ENCODE measurements at regions not wholly inside any gene's neighbourhood (a gene's known extent, or its start where the extent isn't known, plus 50 kb on each side); places are given as distances from the start of the nearest gene placed in this dataset.

DNA sequence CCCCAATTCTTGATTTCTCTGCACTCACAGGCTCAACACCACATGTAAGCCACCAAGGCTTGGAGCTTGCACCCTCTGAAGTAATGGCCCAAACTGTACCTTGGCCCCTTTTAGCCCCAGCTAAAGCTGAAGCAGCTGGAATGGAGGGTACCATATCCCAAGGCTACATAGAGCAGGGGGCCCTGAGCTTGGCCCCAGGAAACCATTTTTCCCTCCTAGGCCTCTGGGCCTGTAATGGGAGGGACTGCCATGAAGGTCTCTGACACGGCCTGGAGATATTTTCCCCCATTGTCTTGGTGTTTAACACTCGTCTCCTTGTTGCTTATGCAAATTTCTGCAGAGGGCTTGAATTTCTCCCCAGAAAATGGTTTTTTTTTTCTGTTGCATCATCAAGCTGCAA is 69.7 kb downstream of the SKA1 start:
- peaks cover 17% of the 10 kb centered on the region for H3K9me3 ChIP-seq (replicated peaks)
- H3K27ac ChIP-seq (replicated peaks): no peak overlapping the region
- H3K4me3 ChIP-seq: no peak overlapping the region
- no peak for DNase-seq
- H3K4me1 ChIP-seq: no peaks in the 10 kb centered on the region
- intact Hi-C loops (cut with micrococcal nuclease): no loop called here
- H3K27me3 ChIP-seq (ENCODE audit: low read depth): no peaks in the 10 kb centered on the region
- H3K36me3 ChIP-seq: no peaks in the 10 kb centered on the region
- TF ChIP-seq, protein P1, sequence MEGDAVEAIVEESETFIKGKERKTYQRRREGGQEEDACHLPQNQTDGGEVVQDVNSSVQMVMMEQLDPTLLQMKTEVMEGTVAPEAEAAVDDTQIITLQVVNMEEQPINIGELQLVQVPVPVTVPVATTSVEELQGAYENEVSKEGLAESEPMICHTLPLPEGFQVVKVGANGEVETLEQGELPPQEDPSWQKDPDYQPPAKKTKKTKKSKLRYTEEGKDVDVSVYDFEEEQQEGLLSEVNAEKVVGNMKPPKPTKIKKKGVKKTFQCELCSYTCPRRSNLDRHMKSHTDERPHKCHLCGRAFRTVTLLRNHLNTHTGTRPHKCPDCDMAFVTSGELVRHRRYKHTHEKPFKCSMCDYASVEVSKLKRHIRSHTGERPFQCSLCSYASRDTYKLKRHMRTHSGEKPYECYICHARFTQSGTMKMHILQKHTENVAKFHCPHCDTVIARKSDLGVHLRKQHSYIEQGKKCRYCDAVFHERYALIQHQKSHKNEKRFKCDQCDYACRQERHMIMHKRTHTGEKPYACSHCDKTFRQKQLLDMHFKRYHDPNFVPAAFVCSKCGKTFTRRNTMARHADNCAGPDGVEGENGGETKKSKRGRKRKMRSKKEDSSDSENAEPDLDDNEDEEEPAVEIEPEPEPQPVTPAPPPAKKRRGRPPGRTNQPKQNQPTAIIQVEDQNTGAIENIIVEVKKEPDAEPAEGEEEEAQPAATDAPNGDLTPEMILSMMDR (IDR thresholded peaks at IDR 0.05; ENCODE audit: borderline replicate concordance): no peak

DNA sequence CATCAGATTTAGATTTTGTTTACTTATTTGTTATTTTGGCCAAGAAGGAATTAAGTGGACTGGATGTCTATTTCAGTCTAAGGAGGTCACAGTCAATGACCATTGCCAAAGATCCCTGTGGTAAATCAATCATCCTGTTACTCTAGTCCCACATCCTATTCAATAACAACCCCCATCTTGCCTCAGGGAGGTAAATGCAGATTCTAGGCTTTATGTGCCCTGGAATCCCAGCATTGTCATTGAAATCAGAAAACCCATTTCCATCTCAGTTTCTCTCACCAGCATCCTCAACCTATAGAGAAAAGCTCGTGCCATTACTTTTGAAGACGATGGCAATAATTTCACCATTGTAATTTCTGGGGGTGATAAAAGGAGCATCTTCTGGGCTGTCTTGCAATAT is 71.8 kb downstream of the SKA1 start:
- TF ChIP-seq, protein P1 (IDR thresholded peaks at IDR 0.05; ENCODE audit: borderline replicate concordance): no peak
- Histone ChIP-seq H3K4me1 (no peaks in the 10 kb centered on the region), H3K4me3 (no peak overlapping the region), H3K27me3 (ENCODE audit: low read depth) (no peaks in the 10 kb centered on the region), H3K27ac (replicated peaks) (no peak overlapping the region), H3K9me3 (replicated peaks) (peaks cover 17% of the 10 kb centered on the region), H3K36me3 (no peaks in the 10 kb centered on the region)
- intact Hi-C loops (cut with micrococcal nuclease): no loop called here
- DNase-seq: no peak

DNA sequence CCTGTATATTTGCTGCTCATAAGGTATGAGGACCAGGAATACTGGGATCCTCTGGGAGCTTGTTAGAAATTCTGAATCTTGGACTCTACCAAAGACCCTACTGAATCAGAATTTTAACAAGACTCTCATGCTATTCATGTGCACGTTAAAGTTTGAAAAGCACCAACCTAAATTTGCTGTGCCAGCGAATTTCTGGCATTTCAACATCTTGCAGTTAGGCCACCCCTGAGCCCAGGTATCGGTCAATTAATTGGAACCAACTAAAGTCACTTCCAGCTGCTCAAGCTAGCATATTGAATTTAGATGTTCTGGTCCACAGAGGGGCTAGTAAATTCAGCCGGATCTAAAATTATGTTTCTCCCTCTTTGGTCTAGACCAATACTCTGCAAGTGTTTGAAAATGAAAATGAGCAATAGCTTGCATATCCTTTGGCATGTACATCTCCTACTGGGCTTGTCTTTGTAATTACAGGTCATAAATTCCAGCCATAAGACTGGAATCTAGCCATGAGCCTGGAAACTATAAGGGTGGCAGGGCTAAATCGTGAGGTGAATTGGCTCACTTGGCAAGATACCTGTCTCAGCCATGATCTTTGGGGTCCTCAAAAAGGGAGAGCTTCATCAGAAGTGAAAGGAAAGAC is 72.4 kb downstream of the SKA1 start:
- Histone ChIP-seq H3K9me3 (replicated peaks) (peaks cover 17% of the 10 kb centered on the region), H3K27ac (replicated peaks) (no peak overlapping the region), H3K4me1 (no peaks in the 10 kb centered on the region), H3K36me3 (no peaks in the 10 kb centered on the region), H3K4me3 (no peak overlapping the region), H3K27me3 (ENCODE audit: low read depth) (no peaks in the 10 kb centered on the region)
- TF ChIP-seq, protein P1 (IDR thresholded peaks at IDR 0.05; ENCODE audit: borderline replicate concordance): no peak
- no peak for DNase-seq
- intact Hi-C loops (cut with micrococcal nuclease): no loop called here

DNA sequence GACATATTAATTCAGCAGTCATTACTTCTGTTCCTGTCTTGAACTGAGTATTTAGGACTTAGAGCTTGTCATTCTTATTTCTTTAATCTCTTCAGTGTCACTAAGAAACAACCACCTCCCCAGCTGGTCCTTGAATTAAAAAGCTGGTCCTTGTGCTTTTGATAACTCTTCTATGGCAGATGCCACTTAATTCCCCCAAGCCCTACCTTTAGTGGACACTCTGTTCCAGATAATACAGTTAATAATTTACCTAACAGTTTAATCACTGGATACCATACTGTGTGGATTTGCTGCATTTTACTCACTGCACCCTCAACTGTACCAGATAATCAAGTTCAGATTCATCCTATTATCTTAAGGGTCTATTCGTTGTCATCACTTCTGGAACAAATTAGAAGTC is 73.1 kb downstream of the SKA1 start:
- Histone ChIP-seq H3K4me3 (no peak overlapping the region), H3K4me1 (no peaks in the 10 kb centered on the region), H3K27me3 (ENCODE audit: low read depth) (no peaks in the 10 kb centered on the region), H3K27ac (replicated peaks) (no peak overlapping the region), H3K9me3 (replicated peaks) (peaks cover 17% of the 10 kb centered on the region), H3K36me3 (no peaks in the 10 kb centered on the region)
- intact Hi-C loops (cut with micrococcal nuclease): no loop called here
- TF ChIP-seq, protein P1 (IDR thresholded peaks at IDR 0.05; ENCODE audit: borderline replicate concordance): no peak
- DNase-seq: no peak

DNA sequence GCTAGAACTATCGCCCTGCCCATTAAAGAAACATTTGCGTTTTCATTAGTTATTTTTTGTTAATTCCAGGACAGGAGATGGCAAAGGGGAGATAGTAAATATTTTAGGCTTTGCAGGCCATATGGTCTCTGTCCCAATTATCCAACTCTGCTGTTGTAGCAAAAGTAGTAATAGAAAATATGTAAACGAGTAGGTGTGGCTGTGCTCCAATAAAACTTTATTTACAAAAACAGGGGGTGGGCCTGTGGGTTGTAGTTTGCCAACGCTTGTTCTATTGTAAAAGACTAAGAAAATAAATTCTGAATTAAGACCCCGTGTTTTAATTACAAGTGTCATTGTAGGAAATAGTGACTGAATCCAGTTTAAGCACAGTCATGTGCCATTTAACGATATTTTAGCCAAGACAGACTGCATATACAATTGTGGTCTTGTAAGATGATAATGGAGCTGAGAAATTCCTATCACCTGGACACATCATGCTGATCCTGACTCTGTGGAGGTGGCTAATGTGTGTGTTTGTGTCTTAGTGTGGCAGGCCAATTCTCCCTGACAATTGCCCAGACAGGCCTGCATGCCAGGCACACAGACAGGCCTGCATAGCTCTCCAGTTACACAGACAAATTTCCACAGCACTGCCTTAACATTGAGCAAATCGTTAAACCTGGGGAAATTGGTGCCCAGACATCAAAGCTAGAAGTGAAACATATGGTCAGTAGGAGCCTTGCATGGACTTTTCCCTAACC is 76.4 kb downstream of the SKA1 start:
- Histone ChIP-seq H3K4me3 (no peak overlapping the region), H3K27me3 (ENCODE audit: low read depth) (no peaks in the 10 kb centered on the region), H3K4me1 (no peaks in the 10 kb centered on the region), H3K27ac (replicated peaks) (no peak overlapping the region), H3K36me3 (no peaks in the 10 kb centered on the region), H3K9me3 (replicated peaks) (no peaks in the 10 kb centered on the region)
- intact Hi-C loops (cut with micrococcal nuclease): no loop called here
- TF ChIP-seq, protein P1 (IDR thresholded peaks at IDR 0.05; ENCODE audit: borderline replicate concordance): no peak
- no peak for DNase-seq

Measured in left ventricle myocardium inferior (tissue), 1 donor.